PC-3 (cell line): ENCODE measurements at regions not wholly inside any gene's neighbourhood (a gene's known extent, or its start where the extent isn't known, plus 50 kb on each side); places are given as distances from the start of the nearest gene placed in this dataset.

Experiments used
- EZH2 ChIP-seq: fragments of 300-600 bp; sonication (generic); IDR thresholded peaks from one replicate; pipeline ENCODE4 v1.6.1; 2017; ENCODE audit warnings: antibody characterized with exemption, mild to moderate bottlenecking, low read length; ENCODE audit not compliant: unreplicated experiment
- EZH2phosphoT487 ChIP-seq: fragments of 300-600 bp; sonication (generic); IDR thresholded peaks from 2 replicates; pipeline ENCODE4 v1.6.1; 2018; ENCODE audit warnings: mild to moderate bottlenecking, antibody characterized with exemption, low read length, borderline replicate concordance
- TF ChIP-seq, protein P1 (sequence below): fragments of 300-600 bp; sonication (generic); conservative IDR thresholded peaks from 2 replicates; pipeline ENCODE4 v1.5.1; 2017; ENCODE audit warnings: antibody characterized with exemption, low read depth, mild to moderate bottlenecking, low read length

DNA sequence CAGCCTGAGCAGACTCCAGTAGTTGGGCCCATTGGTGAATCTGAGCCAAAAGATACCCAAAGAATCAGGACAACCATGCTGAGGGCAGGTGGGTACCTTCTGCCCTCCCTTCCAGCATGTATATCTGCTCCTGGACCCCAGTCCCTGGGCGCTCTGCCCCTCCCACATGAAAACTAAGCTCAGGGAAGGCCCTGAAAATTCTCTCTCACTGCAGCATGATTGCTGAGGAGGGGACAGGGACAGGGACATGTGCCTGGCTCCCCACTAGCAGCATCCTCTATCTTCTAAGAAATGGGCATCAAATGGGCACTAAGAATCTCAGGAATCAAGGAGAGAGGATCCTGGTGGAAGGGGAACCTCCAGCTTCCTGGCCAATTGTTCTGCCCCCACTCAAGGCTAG lies 446.0 kb downstream of the MATN1 start:
- TF ChIP-seq, protein P1, sequence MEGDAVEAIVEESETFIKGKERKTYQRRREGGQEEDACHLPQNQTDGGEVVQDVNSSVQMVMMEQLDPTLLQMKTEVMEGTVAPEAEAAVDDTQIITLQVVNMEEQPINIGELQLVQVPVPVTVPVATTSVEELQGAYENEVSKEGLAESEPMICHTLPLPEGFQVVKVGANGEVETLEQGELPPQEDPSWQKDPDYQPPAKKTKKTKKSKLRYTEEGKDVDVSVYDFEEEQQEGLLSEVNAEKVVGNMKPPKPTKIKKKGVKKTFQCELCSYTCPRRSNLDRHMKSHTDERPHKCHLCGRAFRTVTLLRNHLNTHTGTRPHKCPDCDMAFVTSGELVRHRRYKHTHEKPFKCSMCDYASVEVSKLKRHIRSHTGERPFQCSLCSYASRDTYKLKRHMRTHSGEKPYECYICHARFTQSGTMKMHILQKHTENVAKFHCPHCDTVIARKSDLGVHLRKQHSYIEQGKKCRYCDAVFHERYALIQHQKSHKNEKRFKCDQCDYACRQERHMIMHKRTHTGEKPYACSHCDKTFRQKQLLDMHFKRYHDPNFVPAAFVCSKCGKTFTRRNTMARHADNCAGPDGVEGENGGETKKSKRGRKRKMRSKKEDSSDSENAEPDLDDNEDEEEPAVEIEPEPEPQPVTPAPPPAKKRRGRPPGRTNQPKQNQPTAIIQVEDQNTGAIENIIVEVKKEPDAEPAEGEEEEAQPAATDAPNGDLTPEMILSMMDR = no peak
- no peak for TF ChIP-seq EZH2
- TF ChIP-seq EZH2phosphoT487 = no peak
